H1 (cell line): ENCODE measurements at regions not wholly inside any gene's neighbourhood (a gene's known extent, or its start where the extent isn't known, plus 50 kb on each side); places are given as distances from the start of the nearest gene placed in this dataset.

Experiments
- ATF3 ChIP-seq: IDR thresholded peaks from 2 replicates; pipeline ENCODE4 v1.6.1; 2011; ENCODE audit warnings: low read depth, mild to moderate bottlenecking, low read length; ENCODE audit not compliant: insufficient read depth
- KDM1A ChIP-seq: fragments of 200-600, 300-600 bp; sonication (generic); IDR thresholded peaks from 2 replicates; pipeline ENCODE4 v1.7.1; 2016; ENCODE audit warnings: mild to moderate bottlenecking, low read length, borderline replicate concordance
- KDM5A ChIP-seq: fragments of 200-600 bp; IDR thresholded peaks from 2 replicates; pipeline ENCODE4 v1.7.1; 2012; ENCODE audit warnings: mild to moderate bottlenecking, low read length, inconsistent platforms, mixed read lengths
- SIX5 ChIP-seq: IDR thresholded peaks from 2 replicates; pipeline ENCODE4 v1.6.1; 2011; ENCODE audit warnings: mild to moderate bottlenecking, low read depth, low read length

GRCh38 chr4:188701952-188702351, 562.7 kb downstream of the TRIML1 start (continued):
- no peak for TF ChIP-seq SIX5
- TF ChIP-seq KDM1A: no peak
- TF ChIP-seq KDM5A: no peak
- TF ChIP-seq ATF3: no peak
- TF ChIP-seq, all 59 proteins: peak for 0
